H1 (cell line): ENCODE measurements at regions not wholly inside any gene's neighbourhood (a gene's known extent, or its start where the extent isn't known, plus 50 kb on each side); places are given as distances from the start of the nearest gene placed in this dataset.

Source experiments
- CHD2 ChIP-seq: IDR thresholded peaks from 2 replicates; pipeline ENCODE4 v1.6.1; 2012; ENCODE audit warnings: low read length, improper control_type of control experiment
- NANOG ChIP-seq: IDR thresholded peaks from 2 replicates; pipeline ENCODE4 v1.6.1; 2011; ENCODE audit warnings: low read length, low read depth, mild to moderate bottlenecking, inconsistent platforms; ENCODE audit not compliant: insufficient read depth, poor library complexity, severe bottlenecking
- NRF1 ChIP-seq: IDR thresholded peaks from 2 replicates; pipeline ENCODE4 v1.6.1; 2011; ENCODE audit warnings: mild to moderate bottlenecking, low read depth, low read length, improper control_type of control experiment
- PHF8 ChIP-seq: fragments of 200-600 bp; sonication (generic); conservative IDR thresholded peaks from 2 replicates; pipeline ENCODE4 v1.7.1; 2012; ENCODE audit warnings: low read depth, mild to moderate bottlenecking, inconsistent platforms, low read length, moderate library complexity
- RNF2 ChIP-seq: fragments of 200-900, 300-1000 bp; sonication (generic); IDR thresholded peaks from 2 replicates; pipeline ENCODE4 v1.7.1; 2016; ENCODE audit warnings: borderline replicate concordance, low read depth, mild to moderate bottlenecking, antibody characterized with exemption, low read length; ENCODE audit not compliant: poor library complexity, severe bottlenecking; ENCODE audit errors: missing control alignments
- SAP30 ChIP-seq: fragments of 300-600 bp; sonication (generic); IDR thresholded peaks from 2 replicates; pipeline ENCODE4 v1.7.1; 2012; ENCODE audit warnings: low read length, moderate library complexity, mild to moderate bottlenecking, inconsistent platforms; ENCODE audit not compliant: insufficient read depth, insufficient replicate concordance
- SP2 ChIP-seq: IDR thresholded peaks from 2 replicates; pipeline ENCODE4 v1.6.1; 2012; ENCODE audit warnings: mild to moderate bottlenecking, low read length, inconsistent platforms
- TAF7 ChIP-seq: optimal IDR thresholded peaks from 2 replicates; pipeline ENCODE3; 2011; ENCODE audit warnings: low read depth, mild to moderate bottlenecking, inconsistent platforms, low read length, moderate library complexity, borderline replicate concordance
- TF ChIP-seq, protein P1 (sequence below): fragments of 300-600 bp; sonication (generic); IDR thresholded peaks from 2 replicates; pipeline ENCODE4 v1.7.1; 2012; ENCODE audit warnings: low read length, moderate library complexity, mild to moderate bottlenecking, inconsistent platforms; ENCODE audit not compliant: insufficient replicate concordance

GRCh38 chr16:80200079-80200478 is 340.7 kb upstream of the DYNLRB2 start (continued):
- TF ChIP-seq, protein P1, sequence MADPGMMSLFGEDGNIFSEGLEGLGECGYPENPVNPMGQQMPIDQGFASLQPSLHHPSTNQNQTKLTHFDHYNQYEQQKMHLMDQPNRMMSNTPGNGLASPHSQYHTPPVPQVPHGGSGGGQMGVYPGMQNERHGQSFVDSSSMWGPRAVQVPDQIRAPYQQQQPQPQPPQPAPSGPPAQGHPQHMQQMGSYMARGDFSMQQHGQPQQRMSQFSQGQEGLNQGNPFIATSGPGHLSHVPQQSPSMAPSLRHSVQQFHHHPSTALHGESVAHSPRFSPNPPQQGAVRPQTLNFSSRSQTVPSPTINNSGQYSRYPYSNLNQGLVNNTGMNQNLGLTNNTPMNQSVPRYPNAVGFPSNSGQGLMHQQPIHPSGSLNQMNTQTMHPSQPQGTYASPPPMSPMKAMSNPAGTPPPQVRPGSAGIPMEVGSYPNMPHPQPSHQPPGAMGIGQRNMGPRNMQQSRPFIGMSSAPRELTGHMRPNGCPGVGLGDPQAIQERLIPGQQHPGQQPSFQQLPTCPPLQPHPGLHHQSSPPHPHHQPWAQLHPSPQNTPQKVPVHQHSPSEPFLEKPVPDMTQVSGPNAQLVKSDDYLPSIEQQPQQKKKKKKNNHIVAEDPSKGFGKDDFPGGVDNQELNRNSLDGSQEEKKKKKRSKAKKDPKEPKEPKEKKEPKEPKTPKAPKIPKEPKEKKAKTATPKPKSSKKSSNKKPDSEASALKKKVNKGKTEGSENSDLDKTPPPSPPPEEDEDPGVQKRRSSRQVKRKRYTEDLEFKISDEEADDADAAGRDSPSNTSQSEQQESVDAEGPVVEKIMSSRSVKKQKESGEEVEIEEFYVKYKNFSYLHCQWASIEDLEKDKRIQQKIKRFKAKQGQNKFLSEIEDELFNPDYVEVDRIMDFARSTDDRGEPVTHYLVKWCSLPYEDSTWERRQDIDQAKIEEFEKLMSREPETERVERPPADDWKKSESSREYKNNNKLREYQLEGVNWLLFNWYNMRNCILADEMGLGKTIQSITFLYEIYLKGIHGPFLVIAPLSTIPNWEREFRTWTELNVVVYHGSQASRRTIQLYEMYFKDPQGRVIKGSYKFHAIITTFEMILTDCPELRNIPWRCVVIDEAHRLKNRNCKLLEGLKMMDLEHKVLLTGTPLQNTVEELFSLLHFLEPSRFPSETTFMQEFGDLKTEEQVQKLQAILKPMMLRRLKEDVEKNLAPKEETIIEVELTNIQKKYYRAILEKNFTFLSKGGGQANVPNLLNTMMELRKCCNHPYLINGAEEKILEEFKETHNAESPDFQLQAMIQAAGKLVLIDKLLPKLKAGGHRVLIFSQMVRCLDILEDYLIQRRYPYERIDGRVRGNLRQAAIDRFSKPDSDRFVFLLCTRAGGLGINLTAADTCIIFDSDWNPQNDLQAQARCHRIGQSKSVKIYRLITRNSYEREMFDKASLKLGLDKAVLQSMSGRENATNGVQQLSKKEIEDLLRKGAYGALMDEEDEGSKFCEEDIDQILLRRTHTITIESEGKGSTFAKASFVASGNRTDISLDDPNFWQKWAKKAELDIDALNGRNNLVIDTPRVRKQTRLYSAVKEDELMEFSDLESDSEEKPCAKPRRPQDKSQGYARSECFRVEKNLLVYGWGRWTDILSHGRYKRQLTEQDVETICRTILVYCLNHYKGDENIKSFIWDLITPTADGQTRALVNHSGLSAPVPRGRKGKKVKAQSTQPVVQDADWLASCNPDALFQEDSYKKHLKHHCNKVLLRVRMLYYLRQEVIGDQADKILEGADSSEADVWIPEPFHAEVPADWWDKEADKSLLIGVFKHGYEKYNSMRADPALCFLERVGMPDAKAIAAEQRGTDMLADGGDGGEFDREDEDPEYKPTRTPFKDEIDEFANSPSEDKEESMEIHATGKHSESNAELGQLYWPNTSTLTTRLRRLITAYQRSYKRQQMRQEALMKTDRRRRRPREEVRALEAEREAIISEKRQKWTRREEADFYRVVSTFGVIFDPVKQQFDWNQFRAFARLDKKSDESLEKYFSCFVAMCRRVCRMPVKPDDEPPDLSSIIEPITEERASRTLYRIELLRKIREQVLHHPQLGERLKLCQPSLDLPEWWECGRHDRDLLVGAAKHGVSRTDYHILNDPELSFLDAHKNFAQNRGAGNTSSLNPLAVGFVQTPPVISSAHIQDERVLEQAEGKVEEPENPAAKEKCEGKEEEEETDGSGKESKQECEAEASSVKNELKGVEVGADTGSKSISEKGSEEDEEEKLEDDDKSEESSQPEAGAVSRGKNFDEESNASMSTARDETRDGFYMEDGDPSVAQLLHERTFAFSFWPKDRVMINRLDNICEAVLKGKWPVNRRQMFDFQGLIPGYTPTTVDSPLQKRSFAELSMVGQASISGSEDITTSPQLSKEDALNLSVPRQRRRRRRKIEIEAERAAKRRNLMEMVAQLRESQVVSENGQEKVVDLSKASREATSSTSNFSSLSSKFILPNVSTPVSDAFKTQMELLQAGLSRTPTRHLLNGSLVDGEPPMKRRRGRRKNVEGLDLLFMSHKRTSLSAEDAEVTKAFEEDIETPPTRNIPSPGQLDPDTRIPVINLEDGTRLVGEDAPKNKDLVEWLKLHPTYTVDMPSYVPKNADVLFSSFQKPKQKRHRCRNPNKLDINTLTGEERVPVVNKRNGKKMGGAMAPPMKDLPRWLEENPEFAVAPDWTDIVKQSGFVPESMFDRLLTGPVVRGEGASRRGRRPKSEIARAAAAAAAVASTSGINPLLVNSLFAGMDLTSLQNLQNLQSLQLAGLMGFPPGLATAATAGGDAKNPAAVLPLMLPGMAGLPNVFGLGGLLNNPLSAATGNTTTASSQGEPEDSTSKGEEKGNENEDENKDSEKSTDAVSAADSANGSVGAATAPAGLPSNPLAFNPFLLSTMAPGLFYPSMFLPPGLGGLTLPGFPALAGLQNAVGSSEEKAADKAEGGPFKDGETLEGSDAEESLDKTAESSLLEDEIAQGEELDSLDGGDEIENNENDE, result no peak
- no peak for TF ChIP-seq PHF8
- no peak for TF ChIP-seq TAF7
- TF ChIP-seq SP2, result no peak
- no peak for TF ChIP-seq NANOG
- no peak for TF ChIP-seq NRF1
- TF ChIP-seq SAP30, result no peak
- TF ChIP-seq RNF2, result no peak
- TF ChIP-seq CHD2, result no peak
